HFFc6 (cell line): ENCODE measurements at regions not wholly inside any gene's neighbourhood (a gene's known extent, or its start where the extent isn't known, plus 50 kb on each side); places are given as distances from the start of the nearest gene placed in this dataset.

Experiments
- DNase-seq: peaks from one replicate; pipeline ENCODE4 v3.0.0-alpha.2; 2018
- H3K27ac Mint-ChIP-seq: 2 replicates; pipeline ENCODE4 v1.8.0; 2020; ENCODE audit warnings: mild to moderate bottlenecking, mixed read lengths
- H3K27me3 Mint-ChIP-seq: 2 replicates; pipeline ENCODE4 v1.8.0; 2021; ENCODE audit warnings: mild to moderate bottlenecking, moderate library complexity, mixed read lengths; ENCODE audit not compliant: insufficient read depth
- H3K36me3 Mint-ChIP-seq: 2 replicates; pipeline ENCODE4 v1.8.0; 2021; ENCODE audit warnings: low read depth, mixed read lengths
- H3K4me1 Mint-ChIP-seq: 2 replicates; pipeline ENCODE4 v1.8.0; 2020; ENCODE audit warnings: low read depth, mixed read lengths
- H3K4me3 Mint-ChIP-seq: 2 replicates; pipeline ENCODE4 v1.8.0; 2020; ENCODE audit warnings: mild to moderate bottlenecking, moderate library complexity, mixed read lengths
- H3K9me3 Mint-ChIP-seq: 2 replicates; pipeline ENCODE4 v1.8.0; 2020; ENCODE audit warnings: mild to moderate bottlenecking, mixed read lengths
- CTCF ChIP-seq: fragments of 200-600 bp; sonication (generic); IDR thresholded peaks from 2 replicates; pipeline ENCODE4 v1.5.0; 2021; ENCODE audit warnings: antibody characterized with exemption, mild to moderate bottlenecking

GRCh38 chr3:182478369-182478768 lies 314.9 kb upstream of the ATP11B start:
- Mint-ChIP-seq H3K27me3 (no peaks in the 10 kb centered on the region), H3K9me3 (peaks cover 39% of the 10 kb centered on the region), H3K27ac (no peak overlapping the region), H3K4me1 (no peaks in the 10 kb centered on the region), H3K36me3 (peaks cover 4% of the 10 kb centered on the region; the same call in 1 of the 2 replicates), H3K4me3 (no peak overlapping the region)
- no peak for DNase-seq
- TF ChIP-seq CTCF: no peak

DNA sequence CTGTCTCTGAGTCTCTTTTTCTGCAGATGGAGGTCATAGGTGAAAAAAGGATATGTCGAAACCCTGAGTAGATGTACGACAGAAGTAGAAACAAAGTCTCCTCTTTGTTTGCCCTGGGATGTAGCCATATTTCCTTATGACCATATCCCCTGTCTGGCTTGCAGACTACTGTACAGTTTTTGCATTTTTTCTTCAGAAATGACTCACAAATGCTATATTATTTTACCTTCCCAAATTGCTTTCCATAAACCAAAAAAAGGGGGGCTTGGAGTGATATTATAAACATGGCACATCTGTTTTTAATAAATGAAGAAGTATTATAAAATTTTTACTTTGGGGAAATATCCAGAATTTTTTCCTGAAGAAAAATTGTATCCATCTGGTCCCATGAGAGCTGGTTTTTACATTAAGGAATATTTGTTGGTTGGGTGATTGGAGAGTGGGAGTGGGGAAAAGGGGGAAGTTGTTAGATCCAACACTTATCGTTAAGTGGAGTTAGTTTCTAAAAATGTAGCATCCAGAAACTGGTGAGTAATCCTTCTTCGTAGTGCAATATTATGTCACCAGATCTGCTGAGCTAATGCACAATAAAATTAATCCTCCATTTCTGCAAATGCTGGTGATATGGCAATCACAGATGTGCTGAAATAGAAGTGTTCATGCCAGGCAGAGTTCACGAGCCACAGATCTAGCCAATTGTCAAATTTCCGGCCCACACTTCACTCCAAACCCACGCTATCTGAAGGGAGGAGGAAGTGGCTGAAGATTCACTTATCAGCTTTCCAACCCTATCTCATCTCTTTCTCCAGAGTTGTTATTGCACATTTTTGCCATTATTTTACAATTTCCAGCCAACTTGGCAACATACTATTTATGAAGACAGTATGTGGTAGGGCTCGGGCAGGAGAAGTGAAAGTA lies 313.6 kb upstream of the ATP11B start:
- no peak for DNase-seq
- H3K4me3 Mint-ChIP-seq: no peak overlapping the region
- no peaks in the 10 kb centered on the region for H3K4me1 Mint-ChIP-seq
- no peak overlapping the region for H3K27ac Mint-ChIP-seq
- no peak for TF ChIP-seq CTCF
- H3K9me3 Mint-ChIP-seq: peaks cover 44% of the 10 kb centered on the region
- H3K36me3 Mint-ChIP-seq: peaks cover 4% of the 10 kb centered on the region; the same call in 1 of the 2 replicates
- H3K27me3 Mint-ChIP-seq: no peaks in the 10 kb centered on the region

DNA sequence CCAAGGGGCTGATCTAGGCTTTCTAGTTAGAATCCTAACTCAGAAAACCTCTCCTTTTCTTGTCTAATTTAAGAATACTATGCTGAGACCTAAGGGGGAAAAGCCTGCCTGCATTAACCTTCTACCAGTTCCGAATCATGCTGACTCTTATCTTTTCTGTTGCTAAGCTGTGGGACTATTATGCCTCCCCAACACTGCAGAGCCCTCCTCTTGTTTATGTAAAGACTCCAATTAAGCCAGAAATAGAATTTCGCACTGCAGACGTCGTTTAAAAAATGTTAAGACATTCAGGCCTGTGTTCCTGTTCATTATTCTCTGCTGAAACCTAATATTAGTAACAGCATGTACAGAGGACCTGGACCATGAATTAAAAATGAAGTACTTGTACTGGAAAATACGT lies 310.6 kb upstream of the ATP11B start:
- Mint-ChIP-seq H3K4me1 (no peaks in the 10 kb centered on the region), H3K36me3 (peaks cover 4% of the 10 kb centered on the region; the same call in 1 of the 2 replicates), H3K27me3 (no peaks in the 10 kb centered on the region), H3K4me3 (no peak overlapping the region), H3K27ac (no peak overlapping the region), H3K9me3 (peaks cover 44% of the 10 kb centered on the region)
- no peak for DNase-seq
- TF ChIP-seq CTCF: no peak

DNA sequence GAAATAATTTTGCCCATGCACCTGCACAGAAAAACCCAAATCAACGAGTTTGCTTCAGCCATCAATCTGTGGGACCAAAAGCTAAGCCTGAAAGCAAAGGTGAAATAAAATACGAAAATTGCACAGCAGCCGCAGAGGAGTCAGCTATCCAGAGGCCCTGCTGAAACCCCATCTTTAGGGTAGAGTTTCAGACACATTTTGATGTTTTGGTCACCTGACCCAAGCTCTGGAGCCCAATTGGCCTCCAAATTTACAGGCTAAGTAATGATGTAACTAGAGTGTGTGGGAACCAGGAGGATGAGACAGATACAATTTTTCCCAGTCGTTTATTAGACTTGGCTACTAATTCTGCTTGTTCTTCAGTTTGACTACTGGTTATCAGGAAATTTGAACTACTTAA lies 308.6 kb upstream of the ATP11B start:
- Mint-ChIP-seq H3K27ac (no peak overlapping the region), H3K4me1 (no peaks in the 10 kb centered on the region), H3K36me3 (peaks cover 4% of the 10 kb centered on the region; the same call in 1 of the 2 replicates), H3K27me3 (no peaks in the 10 kb centered on the region), H3K9me3 (peaks cover 29% of the 10 kb centered on the region), H3K4me3 (no peak overlapping the region)
- DNase-seq: no peak
- TF ChIP-seq CTCF: no peak

DNA sequence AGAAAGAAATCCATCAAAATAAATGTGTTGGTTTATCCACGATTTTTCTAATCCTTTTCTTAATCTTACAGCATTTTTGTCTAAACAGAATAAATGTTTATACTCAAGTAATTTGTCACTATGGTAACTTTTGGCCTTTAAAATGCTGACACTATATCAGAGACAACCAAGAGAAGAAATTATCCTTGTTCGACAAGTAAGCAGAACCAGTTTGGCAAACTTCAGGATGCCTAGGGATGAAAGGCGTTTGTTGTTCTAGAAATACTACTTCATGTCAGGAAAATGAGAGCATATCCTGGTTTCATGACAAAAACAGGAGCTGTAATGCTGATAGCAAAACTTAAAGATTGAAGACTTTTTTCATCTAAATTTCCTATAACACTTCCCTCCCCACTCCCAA lies 308.0 kb upstream of the ATP11B start:
- Mint-ChIP-seq H3K27ac (no peak overlapping the region), H3K4me1 (no peaks in the 10 kb centered on the region), H3K4me3 (no peak overlapping the region), H3K27me3 (no peaks in the 10 kb centered on the region), H3K9me3 (peaks cover 27% of the 10 kb centered on the region), H3K36me3 (peaks cover 4% of the 10 kb centered on the region; the same call in 1 of the 2 replicates)
- TF ChIP-seq CTCF: no peak
- no peak for DNase-seq
